Amygdala (tissue), 56 donors: ENCODE measurements at regions not wholly inside any gene's neighbourhood (a gene's known extent, or its start where the extent isn't known, plus 50 kb on each side); places are given as distances from the start of the nearest gene placed in this dataset.
A peak's percentile ranks its signal among the peaks of the same experiment; 100 is the strongest.
"Not testable (repeated sequence)": the region's sequence is repeated elsewhere in the genome, so short reads cannot be mapped to it uniquely, and the experiment has no call there.

Experiments
- DNase-seq, 56 donors: peaks; one replicate each; lab custom pipeline; 2025; lab: John Stamatoyannopoulos, UW

DNA sequence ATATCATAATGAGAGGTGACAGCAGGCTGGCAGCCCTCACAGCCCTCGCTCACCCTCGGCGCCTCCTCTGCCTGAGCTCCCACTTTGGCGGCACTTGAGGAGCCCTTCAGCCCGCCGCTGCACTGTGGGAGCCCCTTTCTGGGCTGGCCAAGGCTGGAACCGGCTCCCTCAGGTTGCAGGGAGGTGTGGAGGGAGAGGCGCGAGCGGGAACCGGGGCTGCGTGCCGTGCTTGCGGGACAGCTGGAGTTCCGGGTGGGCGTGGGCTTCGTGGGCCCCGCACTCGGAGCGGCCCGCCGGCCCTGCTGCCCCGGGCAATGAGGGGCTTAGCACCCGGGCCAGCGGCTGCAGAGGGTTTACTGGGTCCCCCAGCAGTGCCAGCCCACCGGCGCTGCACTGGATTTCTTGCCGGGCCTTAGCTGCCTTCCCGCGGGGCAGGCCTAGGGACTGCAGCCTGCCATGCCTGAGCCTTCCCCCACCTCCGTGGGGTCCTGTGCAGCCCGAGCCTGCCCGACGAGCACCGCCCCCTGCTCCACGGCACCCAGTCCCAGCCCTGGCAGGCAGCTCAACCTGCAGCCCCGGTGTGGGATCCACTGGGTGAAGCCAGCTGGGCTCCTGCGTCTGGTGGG lies 147.7 kb downstream of the TLR4 start:
- DNase-seq: not testable (repeated sequence)

DNA sequence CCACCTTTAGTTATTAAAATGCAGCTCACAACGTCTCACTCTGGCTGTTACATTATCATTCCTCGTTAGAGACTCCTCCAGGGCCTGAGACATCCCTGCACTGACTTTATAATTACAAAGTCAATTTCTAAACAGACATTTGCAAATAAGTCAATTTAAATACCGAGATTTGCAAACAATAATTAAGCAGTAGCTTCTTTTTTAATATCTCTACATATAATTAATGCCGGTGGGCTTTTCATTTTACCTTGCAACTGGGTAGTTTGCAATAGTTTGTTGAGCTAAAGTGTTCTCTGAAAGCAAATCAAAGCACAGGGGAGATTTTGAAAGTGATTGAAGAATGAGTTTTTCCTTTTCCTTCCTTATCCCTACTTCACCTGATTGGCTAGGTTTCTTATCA lies 154.4 kb downstream of the TLR4 start:
- DNase-seq: no peak

DNA sequence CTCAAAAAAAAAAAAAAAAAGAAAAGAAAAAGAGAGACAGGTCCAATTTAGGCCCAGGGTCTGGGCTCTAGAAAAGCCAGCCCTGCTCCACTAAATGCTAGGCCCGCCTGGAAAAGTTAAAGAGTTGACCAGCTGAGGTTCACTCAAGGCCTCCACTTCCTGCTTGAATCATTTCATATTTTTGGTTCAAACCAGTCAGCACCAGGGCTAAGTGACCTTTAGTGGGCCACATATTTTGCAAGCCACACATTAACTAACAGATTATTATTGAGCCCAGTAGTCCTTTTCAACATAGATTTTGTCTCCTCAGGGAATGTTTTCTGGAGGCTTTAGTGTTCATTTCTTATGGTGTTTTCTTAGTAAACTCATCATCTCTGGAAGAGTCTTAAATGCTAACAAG lies 156.6 kb downstream of the TLR4 start:
- DNase-seq: no peak

DNA sequence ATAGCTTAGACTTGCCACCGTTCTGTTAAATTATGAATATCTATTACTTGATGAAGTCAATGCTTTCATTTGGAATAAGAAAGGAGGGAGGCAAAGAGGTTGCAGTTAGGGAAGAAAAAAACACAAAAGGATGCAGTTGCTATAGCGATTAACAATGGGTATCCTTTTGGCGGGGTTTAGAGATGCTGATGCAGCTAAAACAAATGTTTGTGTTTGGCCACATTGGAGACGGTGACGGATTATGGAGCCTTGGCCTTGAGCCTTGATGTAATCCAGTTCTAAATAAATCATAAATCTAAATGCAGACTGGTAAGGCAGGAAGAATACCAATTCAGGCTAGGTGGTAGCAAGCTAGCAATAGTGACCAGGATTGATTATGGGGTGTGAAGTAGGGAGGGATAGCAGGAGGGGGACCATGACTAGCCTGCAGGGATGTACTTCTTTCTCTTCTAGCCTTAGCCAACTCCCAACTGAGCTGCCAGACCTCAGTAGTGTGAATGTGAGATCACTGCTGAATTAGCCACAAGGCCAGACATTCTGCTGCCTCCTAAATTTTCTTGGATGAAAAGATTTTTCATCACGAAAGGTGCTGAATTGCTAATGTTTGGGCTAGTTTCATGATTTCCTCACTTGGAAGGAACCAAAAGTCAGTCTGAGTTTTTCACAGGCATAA lies 160.3 kb downstream of the TLR4 start:
- DNase-seq: no peak

DNA sequence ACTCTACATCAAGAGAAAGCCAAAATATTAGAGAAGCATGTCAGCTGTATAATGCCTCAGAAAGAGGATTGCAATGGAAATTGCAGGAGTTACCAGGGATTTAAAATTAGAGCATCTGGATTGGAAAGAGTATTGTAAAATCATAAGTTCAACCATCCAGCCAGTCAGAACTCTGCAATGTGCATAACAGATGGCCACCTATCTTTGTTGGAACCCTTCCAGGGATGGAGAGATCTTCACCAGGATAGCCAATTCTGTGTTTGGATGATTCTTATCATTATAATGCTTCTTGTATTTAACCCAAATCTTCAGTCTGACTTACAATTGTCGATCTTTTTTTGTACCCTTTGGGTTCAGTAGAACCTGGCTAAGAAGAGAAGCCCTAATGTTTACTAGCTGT lies 164.4 kb downstream of the TLR4 start:
- no peak for DNase-seq

DNA sequence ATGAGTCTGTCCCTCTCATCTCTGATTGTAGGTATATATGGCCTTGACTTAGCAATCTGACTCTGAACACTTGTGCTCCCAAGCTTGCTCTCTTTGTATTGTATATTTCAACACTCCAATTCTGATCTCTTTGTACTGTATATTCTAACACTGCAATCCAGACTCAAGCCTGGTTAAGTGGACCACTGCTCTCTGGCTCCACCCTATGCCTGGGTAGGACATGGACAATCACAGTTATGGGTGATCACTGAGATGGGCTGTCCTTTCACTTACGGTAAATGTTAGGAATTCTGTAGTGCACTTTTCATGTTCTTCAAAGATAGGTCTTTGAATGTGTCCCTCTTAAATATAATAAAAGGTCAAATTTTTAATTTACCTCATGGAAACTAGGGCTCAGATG lies 165.1 kb downstream of the TLR4 start:
- DNase-seq: no peak

DNA sequence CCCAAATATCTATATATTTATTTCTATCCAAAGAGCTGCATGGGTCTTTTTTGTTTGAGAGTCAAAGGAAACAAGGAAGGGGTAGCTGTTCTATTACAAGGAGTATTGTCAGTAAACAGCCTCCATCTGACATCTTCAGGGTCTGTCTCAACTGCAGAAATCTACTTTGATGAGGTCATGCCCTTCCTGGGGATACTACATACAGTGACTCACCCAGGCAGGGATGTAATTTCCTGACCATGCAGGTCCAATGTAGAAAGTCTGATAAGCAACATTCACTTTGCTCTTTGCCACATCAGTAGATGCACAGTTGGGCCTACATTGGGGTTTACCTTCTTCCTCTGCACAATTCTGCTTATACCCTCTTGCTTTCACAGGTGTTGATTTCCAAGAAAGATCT lies 165.5 kb downstream of the TLR4 start:
- DNase-seq: no peak

DNA sequence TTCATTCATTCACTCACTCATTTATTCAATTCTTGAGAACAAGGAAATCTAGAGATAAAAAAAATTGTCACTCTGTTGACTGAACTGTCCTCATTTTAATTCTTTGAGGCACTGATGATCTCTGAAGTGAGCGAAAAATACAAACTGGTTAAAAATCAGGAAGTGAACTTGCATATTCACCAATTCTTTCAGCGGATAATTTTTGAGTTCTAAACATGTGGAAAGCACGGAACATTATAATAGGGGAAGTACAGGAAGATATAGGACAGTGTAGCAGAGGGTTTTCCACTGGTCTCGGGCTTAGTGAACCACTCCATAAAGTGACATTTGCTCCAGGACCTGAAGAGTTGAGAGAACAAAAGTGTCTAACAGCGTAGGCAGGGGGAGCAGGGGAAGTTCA lies 169.5 kb downstream of the TLR4 start:
- DNase-seq: no peak

DNA sequence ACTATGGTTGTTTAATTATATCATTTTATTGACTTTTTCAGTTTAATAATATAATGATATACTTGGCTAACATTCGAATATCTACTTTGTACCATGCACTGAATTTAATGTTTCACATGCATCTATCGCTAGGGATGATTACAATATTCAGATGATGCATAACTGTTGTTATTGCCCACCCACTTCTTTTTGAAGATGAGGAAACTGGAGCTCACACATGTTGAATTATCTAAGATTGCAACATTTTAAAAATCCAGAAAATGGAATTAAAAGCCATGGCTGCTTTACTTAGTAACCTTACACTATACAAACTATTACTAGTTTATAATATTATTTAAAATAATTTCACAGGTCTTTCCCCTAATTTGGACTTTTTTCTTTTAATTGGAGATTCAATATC lies 171.7 kb downstream of the TLR4 start:
- no peak for DNase-seq

DNA sequence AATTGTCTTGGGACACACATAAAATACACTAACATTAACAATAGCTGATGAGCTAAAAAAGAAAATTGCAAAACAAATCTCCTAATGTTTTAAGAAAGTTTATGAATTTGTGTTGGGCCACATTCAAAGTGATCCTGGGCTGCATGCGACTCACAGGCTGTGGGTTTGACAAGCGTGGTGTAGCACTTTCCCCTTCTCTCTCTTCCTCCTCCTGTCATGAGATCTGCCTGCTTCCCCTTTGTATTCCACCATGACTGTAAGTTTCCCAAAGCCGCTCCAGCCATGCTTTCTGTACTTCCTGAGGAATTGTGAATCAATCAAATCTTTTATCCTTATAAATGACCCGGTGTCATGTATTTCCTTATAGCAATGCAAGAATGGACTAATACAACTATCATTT lies 178.0 kb downstream of the TLR4 start:
- DNase-seq: no peak

DNA sequence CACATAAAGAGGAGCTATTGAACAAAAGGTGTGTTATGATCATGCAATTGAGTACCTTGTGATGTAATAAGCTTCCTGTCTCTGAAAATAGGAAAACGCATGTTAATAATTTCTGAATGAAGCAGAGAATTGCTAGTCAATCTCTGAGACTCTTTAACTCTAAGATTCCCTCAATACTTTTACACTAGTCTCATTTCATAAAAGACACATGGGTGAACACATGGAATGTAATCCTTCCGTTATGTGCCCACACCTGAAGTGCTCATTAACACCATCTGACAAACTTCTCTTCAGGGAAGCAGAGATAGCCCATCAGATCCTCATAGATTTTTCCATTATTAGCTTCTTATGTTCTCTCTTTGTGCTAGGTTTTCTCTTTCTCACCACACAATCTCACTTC lies 182.4 kb downstream of the TLR4 start:
- DNase-seq: no peak

DNA sequence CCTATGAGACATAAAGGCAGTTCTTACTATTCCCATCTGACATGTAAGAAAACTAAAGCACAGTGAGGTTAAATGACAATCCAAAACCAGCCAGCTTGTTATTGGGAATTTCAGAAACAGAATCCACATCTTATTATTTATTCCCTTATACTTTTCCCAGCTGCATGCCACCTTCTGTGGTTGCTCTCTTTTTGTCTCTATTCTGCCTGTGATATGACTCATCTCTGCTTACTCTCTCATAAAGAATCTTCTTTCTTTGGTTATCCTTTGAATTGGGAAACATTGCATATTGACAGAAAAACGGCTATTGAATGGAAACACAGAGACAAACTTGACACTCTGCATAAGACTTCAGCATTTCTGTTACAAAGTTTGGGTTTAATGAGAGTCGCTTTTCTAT lies 183.2 kb downstream of the TLR4 start:
- no peak for DNase-seq

DNA sequence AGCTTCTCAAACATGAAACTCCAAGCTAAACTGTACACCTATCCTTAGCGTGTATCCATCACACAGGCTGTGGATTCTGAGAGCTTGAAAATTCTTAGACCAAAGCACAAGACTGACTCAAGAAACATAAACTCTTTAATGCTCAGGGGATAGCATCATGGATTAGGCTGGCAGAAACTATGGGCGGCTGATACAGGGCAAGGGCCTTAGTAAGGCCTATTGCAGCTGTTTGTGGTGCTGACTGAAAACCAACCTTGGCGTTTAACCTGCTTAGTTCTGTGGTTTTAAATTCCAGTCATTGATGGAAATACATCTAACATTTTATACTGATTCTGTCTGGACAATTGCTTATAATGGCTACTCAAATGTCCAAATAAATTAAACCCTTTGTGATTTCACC lies 183.7 kb downstream of the TLR4 start:
- DNase-seq: no peak

DNA sequence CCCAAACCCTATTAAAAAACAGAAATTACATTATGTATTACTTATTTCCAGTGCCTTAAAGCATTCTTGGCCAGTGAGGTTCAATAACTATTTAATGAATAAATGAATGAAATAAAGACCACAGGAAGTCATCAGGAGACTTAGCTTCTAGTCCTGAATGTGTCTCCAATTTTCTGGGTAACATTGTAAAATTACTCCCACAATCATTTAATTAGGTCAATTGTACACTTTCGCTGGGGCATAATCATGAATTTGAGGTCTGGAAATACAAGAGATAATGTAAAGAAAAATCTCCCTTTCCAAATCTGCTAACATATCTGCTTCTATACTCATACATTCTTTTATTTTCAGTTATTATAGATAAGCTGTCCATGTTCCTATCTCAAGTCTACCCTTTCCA lies 199.2 kb downstream of the TLR4 start:
- DNase-seq: no peak

DNA sequence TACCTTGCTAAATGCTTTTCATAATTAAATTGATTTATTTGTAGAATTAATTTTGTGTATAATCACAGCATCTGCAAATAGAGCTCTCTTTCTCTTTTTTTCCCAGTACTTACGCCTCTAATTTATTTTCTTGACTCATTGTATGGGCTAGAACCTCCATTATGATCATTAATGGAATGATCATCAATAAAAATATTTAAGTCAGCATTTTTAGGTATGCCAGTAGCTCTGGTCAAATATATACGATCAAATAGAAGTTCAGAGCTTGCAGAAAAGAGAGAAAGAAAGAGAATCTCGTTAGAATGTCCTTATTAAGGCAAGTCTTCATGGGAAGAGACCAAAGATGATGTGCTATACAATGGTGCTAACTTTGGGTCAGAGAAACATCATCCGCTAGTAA lies 202.6 kb downstream of the TLR4 start:
- no peak for DNase-seq

DNA sequence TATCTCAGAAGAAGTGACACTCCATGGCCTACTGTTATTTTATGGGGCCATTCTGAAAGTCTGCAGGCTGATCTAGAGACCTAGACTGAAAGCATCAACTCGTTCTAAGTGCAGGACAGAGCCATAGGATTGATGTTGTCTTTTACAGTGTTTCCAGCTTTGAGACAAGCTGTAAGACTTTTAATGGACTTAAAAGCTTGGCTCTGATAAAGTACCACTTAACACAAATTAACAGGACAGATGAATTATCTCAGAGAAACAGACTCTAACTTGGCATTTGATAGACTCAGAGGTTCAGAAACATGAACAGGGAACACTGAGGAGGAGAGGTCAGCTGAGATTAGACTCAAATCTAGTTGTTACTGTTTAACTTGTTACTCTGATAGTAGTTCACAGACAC lies 203.2 kb downstream of the TLR4 start:
- no peak for DNase-seq

DNA sequence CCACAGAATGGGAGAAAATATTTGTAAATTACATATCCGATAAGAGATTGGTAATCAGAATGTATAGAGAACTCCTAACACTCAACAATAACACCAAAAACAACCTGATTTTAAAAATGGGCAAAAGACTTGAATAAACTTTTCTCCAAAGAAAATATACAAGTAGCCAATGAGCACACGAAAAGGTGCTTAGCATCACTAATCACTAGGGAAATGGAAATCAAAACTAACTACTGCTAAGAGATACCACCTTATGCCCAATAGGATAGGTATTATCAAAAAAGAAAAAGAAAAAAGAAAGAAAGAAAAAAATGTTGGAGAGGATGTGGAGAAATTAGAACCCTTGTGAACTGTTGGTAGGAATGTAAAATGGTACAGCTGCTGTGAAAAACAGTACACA lies 212.1 kb downstream of the TLR4 start:
- DNase-seq: no peak

DNA sequence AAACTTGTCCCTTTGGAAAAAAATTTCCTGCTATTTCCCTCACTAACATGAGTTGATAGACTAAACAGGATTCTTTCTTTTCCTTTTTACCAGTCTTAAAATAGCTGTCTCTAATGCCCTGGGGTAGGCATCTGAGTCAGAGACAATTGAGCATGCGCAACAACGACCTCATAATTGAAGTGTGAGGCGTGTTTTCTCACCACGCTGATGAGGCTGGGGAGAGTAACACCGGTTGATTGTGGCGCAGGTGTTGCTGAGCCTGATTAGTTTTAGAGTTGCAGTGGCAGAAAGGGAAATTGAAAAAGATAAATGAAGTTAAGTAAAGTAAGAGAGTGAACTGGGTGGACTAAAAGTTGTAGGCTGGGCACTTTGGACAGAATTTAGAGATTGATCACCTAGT lies 213.7 kb downstream of the TLR4 start:
- no peak for DNase-seq

DNA sequence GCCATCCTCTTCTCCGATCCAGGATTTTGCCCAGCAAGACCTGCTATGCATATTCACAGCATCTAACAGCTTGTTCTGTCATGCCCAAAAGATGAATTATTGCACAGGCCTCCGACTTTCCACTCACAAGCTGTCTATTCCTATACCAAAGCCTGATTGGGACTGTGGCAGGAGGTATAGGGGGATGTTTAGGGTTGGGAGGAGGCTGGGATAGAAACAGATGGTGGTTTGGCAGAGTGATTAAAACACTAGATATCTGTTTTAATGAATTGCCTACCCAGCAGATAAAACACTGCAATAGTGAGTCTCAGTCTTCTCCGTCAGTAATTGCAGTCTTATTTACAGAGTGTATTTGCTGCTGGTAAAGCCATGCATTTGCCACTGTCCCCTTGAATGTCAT lies 215.3 kb downstream of the TLR4 start:
- DNase-seq: peak in 4 of 56 donors; percentile 1 to 12 (median 4)

DNA sequence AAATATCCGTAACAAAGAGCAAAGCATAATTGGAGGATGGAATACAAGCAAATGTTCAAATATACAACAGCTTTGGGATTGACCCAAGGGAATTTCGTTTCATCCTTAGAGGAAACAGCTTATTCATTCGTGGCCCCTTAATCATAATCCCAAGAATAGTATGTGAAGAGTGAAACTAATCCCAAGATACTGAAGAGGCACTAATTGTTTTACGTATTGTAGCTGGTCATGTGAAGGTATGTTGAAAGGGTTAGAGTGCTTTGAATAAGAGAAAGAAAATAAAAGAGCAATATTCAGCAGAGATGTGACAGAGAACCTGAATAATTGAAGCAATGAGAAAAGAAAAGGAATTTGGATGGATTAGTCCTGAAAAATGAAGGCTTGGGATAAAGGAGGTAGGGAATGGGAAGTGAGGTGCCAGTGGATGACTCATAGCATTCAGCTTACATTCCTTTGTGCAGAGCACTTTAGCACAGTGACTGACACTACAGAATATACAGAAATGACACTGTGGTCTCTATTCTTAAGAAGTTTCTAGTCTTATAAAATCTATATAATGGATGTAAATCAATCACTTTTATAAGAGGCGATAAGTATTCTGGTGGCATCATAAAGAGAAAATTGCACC lies 221.9 kb downstream of the TLR4 start:
- DNase-seq: no peak

DNA sequence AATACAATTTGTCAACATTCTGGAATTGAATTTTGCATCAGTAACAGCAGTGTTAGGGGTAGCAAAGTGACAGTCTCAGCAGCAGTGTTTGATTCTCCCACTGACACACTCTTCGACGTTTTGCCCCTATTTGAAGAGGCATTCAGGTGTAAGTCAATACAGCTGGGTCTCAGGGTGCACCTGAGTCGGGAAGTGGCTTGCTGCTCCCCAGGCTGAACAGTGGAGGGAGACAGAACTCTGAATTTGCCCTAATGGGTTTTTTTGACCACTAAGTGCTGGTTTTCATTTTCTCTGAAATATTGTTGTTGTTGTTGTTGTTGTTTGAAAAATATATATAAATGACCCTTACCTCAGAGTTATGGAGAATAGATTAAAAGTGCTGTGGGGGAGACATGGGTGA lies 223.2 kb downstream of the TLR4 start:
- no peak for DNase-seq

DNA sequence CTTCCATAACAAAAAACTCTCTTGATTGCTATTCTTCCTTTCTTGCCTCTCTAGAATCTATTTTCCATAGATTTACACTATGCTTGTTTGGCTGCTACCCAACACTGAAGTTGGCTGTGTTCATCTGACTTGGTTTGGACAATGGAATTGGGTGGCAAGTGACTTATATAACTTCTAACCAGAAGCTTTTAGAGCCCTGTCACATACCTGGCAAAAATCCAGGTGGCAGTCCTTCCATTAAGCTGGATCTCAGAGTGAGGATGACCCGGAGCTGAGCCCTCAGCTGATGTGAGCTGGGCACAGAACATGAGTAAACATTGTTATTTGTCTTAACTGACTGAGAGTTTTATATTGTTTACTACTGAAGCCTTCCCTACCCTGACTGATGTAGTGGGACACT lies 225.7 kb downstream of the TLR4 start:
- peak in 1 of 56 donors; percentile 60 for DNase-seq
